Stimulated activated naive B cell treated with anti-CD40 and anti-IgM and Interleukin-4, amounts not matched to agents 10 μg/mL and 1 μg/mL and 100 μg/mL, for 72 hours (primary cell): ENCODE measurements at regions not wholly inside any gene's neighbourhood (a gene's known extent, or its start where the extent isn't known, plus 50 kb on each side); places are given as distances from the start of the nearest gene placed in this dataset.

Experiments used
- ATAC-seq, 2 donors: fragments of 150-1000 bp; cut with Tn5 transposase; replicated peaks; 2 replicates each; pipeline ENCODE4 v1.10.0; 2021; ENCODE audit warnings: moderate library complexity in 1 of 2
- DNase-seq: peaks from one replicate; pipeline ENCODE4 v3.0.0; 2021
- H3K27ac Mint-ChIP-seq: one replicate; pipeline ENCODE4 v1.8.0; 2022; ENCODE audit warnings: mild to moderate bottlenecking, mixed read lengths
- H3K27me3 Mint-ChIP-seq, 2 donors: one replicate each; pipeline ENCODE4 v1.8.0; 2022; ENCODE audit warnings: mixed read lengths in 2 of 2
- H3K36me3 Mint-ChIP-seq, 2 donors: one replicate each; pipeline ENCODE4 v1.8.0; 2022; ENCODE audit warnings: mixed read lengths in 2 of 2, mild to moderate bottlenecking in 1 of 2
- H3K4me1 Mint-ChIP-seq, 2 donors: one replicate each; pipeline ENCODE4 v1.8.0; 2022; ENCODE audit warnings: mixed read lengths in 2 of 2, mild to moderate bottlenecking in 1 of 2
- H3K4me3 Mint-ChIP-seq, 2 donors: one replicate each; pipeline ENCODE4 v1.8.0; 2022; ENCODE audit warnings: mild to moderate bottlenecking in 2 of 2, mixed read lengths in 2 of 2, moderate library complexity in 1 of 2
- H3K9me3 Mint-ChIP-seq, 2 donors: one replicate each; pipeline ENCODE4 v1.8.0; 2022; ENCODE audit warnings: mixed read lengths in 2 of 2, mild to moderate bottlenecking in 1 of 2

DNA sequence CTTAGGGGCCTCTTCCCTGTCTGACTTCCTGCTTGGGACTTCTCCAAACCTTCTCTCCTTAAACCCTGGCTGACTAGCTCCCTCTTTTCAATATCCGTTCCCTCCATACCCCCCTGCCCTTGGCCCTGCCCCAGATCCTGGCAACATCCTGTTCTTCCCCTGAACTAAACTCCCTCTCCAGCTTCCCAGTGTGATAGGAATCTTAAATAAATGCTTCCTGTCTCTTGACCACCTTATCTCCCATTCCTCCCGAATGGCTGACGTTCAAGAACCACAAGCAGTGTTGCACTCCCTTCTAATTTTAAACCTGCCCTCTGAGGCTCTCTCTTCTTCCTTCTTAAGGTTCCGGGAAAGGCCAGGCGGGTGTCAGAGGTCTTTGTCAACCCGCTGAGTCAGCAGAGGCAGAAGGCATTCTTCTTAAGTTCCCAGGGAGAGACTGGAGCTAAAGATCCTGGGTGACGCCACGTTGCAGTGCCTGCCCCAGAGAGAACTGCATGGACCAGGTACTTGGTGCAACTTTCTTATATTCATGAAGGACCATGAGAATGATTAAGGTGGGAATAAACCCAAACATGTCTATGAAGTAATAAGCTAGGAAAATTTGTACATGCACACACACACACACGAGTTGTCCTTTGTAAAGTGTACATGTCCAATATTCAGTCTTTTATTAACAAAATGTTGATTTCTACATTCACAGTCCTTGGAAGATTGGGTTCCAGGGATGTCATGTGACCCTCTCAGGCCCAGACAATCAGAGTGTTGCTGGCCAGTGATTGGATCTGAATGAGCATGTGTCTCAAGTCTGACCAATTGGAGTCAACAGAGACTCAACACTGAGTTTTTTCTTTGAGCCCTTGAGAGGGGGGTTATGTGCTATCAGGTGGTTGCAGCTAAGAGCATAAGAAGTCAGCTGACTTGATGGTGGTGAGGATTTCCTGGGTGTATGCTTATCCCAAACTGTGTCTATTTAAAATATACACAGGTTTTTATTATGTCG lies 420.2 kb upstream of the TBX3 start:
- Mint-ChIP-seq H3K27me3 (no peaks in the 10 kb centered on the region), H3K4me1 (no peaks in the 10 kb centered on the region), H3K27ac (no peak overlapping the region), H3K36me3 (no peaks in the 10 kb centered on the region), H3K4me3 (no peak overlapping the region), H3K9me3 (peaks cover 11 to 18% of the 10 kb centered on the region in 2 donors)
- ATAC-seq (no peak), DNase-seq (no peak)

DNA sequence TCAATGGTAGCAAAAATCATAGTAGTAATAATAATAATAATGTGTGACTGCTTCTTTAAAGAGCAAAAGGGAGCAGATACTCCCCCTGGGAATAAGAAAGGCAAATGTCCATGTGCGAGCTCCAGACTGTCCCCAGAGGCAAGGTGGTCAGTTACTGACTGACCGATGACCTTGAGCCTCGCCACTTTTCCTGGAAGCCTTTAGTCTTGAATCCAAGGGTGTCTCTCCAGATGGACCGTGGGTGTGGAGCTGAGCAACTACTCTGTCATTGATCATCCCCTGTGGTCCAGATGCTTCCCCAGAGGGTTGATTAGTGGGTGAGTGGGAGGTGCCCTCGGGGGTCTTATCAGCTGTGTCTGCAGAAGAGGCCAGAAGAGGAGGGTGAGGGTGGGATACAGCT lies 418.5 kb upstream of the TBX3 start:
- Mint-ChIP-seq H3K4me1 (no peaks in the 10 kb centered on the region), H3K27me3 (no peaks in the 10 kb centered on the region), H3K36me3 (no peaks in the 10 kb centered on the region), H3K27ac (no peak overlapping the region), H3K9me3 (peaks cover 15 to 24% of the 10 kb centered on the region in 2 donors), H3K4me3 (no peak overlapping the region)
- ATAC-seq, result no peak
- DNase-seq, result no peak

DNA sequence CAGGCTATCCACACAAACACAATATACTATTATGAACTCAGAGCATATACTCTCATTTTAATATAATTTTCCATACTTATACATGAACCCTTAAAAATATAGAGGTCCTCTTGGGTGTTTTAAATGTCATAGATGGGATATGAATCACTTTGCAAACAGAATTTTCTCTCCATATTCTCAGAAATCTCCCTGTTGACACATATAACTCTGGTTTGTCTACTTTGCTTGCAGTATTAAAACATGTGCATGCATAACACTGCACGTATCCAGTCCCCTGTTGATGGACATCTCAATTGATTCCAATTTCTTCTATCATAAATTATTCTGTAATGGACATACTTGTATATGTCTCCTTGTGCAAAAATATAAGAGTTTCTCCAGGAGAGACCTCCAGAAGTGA lies 417.5 kb upstream of the TBX3 start:
- H3K4me3 Mint-ChIP-seq, result no peak overlapping the region
- H3K27me3 Mint-ChIP-seq, result no peaks in the 10 kb centered on the region
- ATAC-seq, result no peak
- H3K27ac Mint-ChIP-seq, result no peak overlapping the region
- no peaks in the 10 kb centered on the region for H3K4me1 Mint-ChIP-seq
- no peaks in the 10 kb centered on the region for H3K36me3 Mint-ChIP-seq
- DNase-seq, result no peak
- peaks cover 15 to 22% of the 10 kb centered on the region in 2 donors for H3K9me3 Mint-ChIP-seq

DNA sequence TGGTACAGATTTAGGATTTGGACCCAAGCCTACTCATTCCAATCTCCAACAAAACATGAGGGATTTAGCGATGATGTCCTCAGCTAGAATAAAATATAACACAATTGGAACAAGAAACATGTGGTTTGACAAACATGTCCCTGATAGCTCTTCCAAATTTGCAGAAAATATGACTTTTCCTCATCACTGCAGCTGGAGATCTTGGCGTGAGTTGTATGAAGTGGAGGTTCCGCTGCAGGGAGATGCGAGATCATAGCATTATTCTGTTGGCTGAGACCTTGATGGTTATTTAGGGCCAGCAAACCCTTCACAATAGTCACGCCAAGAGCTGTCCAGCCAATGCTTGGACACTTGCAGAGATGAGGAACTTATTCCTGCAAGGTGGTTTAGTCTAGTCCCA lies 413.4 kb upstream of the TBX3 start:
- DNase-seq, result no peak
- Mint-ChIP-seq H3K27me3 (no peaks in the 10 kb centered on the region), H3K9me3 (peaks cover 16% of the 10 kb centered on the region in 2 donors), H3K27ac (no peak overlapping the region), H3K36me3 (no peaks in the 10 kb centered on the region), H3K4me1 (no peaks in the 10 kb centered on the region), H3K4me3 (no peak overlapping the region)
- ATAC-seq, result no peak

DNA sequence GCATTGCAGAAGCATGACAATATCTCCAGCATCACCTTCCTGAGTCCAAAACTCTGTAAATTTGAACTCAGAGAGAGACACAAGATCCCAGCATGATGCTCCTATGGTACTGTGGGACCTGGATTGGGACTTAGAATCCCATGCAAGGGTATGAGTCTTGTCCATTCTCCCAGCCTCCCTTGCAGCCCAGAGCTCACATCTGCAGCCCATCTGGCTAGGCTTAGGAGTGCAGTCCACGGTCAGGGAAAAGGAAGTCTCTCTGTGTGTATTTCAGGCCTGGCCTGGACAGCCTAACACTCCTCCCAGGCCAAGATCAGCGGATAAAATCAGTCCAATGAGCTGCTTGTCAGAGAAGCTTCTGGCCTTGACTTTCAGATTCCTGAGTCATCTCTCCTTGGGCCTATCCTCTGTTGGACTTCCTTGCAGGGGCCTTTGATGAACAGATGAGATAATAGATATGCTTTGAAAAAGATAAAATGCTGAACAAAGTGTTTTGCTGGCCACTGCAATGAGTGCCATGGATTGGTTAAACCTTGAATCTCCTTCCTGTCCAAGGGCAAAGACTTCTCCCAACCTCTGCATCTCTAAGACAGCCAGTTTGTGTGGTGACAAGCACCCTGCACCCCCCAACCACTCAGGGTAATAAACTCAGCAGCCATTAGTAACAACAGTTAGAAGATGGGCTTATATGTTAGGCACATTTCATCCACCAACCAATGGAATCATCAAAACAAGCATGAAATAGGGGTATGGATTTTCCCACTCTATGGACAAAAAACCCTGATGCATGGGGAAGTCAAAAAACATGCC lies 412.8 kb upstream of the TBX3 start:
- Mint-ChIP-seq H3K4me3 (no peak overlapping the region), H3K9me3 (peaks cover 18 to 21% of the 10 kb centered on the region in 2 donors), H3K4me1 (no peaks in the 10 kb centered on the region), H3K36me3 (no peaks in the 10 kb centered on the region), H3K27me3 (no peaks in the 10 kb centered on the region), H3K27ac (no peak overlapping the region)
- no peak for ATAC-seq
- no peak for DNase-seq

DNA sequence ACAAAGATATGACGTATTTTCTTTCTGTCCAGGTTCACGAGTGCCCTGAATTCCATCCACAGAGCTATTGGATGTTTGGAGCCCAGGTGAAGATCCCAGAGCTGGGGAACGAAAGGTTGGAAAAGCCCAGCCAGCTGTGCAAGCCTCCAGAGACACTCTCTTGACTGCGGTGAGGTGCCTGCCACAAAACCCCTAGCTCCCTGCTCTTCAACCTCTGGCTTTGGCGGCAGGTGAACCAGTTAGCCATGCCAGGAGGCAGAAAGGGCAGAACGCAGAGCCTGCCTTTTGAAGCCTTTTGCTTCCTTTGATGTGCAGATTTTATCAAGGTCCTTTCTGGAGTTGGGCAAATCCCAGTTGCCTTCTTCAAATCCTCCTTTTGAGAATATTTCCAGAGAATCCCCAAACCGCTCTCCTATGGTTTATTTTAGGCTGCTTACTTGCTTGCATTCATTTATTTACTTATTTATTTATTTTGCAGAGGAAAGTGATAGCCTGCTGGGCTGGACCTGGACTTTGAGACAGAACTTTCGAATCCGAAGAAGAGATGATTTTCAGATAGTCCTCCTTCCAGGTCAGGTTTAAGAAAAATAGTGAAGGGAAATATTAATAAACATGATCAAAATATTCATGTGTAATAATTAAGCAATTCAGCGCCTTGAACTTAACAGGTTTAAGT lies 411.2 kb upstream of the TBX3 start:
- no peak overlapping the region for H3K27ac Mint-ChIP-seq
- H3K4me1 Mint-ChIP-seq, result no peaks in the 10 kb centered on the region
- H3K27me3 Mint-ChIP-seq, result no peaks in the 10 kb centered on the region
- DNase-seq, result no peak
- H3K9me3 Mint-ChIP-seq, result peaks cover 15 to 18% of the 10 kb centered on the region in 2 donors
- no peak for ATAC-seq
- no peak overlapping the region for H3K4me3 Mint-ChIP-seq
- H3K36me3 Mint-ChIP-seq, result no peaks in the 10 kb centered on the region

DNA sequence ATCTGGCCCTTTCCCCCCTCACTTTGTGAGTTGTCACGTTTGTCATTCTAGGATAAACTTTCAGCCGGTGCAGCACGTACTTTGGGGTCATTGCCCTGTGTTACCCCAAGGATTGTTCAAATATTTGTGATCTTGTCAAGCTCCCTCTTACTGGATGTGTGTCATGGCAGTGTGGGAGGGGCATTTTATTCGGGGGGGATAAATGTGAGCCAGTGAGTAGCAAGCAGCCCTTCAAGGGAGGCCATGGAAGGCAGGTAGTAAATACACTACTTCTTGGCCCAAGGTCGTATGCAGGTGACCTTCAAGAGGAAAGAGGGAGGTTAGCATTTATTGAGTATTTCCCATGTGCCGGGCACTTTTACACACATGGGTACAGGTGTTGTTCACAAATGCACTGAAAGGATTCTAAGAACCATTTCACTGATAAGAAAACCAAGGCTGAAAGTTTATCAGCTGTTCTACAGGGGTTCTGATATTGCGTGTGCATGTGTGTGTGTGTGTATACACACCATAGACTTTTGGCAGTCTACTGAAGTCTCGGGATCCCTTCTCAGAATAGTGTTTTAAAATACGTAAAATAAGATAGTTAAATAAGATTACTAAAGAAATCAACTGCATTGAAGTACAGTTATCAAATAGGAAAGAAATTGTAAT lies 410.3 kb upstream of the TBX3 start:
- Mint-ChIP-seq H3K36me3 (no peaks in the 10 kb centered on the region), H3K27me3 (no peaks in the 10 kb centered on the region), H3K4me1 (no peaks in the 10 kb centered on the region), H3K9me3 (peaks cover 11 to 15% of the 10 kb centered on the region in 2 donors), H3K4me3 (no peak overlapping the region), H3K27ac (no peak overlapping the region)
- DNase-seq, result no peak
- no peak for ATAC-seq

DNA sequence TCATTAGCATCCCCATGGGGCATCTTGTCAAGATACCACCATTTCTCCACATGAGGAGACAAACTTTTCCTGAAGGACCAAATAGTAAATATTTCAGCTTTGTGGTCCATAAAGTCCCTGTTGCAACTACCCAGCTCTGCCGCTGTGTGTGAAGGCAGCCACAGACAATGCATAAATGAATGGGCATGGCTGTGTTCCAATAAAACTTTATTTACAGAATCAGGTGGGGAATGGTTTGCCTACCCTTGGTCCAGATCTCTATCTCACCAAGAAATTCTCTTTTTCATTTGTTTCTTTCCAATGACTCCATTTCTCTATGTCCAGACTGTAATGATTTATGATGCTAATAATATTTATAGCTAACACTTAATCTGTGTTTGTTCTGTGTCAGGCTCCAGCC lies 409.3 kb upstream of the TBX3 start:
- H3K27ac Mint-ChIP-seq, result no peak overlapping the region
- H3K4me1 Mint-ChIP-seq, result no peaks in the 10 kb centered on the region
- no peaks in the 10 kb centered on the region for H3K27me3 Mint-ChIP-seq

DNA sequence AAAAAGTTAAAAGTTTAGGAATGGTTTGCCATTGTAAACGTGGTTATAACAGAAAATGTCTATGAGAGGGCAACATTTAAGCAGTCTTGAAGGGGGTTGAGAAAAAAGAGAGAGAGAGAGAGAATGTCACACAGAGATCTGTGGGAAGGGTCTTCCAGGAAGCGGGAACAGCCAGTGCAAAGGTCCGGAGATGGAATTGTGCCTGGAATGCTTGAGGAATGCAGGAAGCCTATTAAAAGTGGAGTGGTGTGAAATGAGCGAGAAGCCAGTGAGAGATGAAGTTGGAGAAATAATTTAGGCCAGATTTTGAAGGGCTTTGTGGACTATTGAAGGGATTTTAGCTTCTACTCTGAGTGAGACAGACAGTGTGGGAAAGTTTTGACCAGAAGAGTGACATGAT lies 406.8 kb upstream of the TBX3 start:
- no peak for ATAC-seq
- no peaks in the 10 kb centered on the region for H3K36me3 Mint-ChIP-seq
- peaks cover 6 to 11% of the 10 kb centered on the region in 2 donors for H3K9me3 Mint-ChIP-seq
- H3K27ac Mint-ChIP-seq, result no peak overlapping the region
- no peaks in the 10 kb centered on the region for H3K4me1 Mint-ChIP-seq
- no peak for DNase-seq
- H3K27me3 Mint-ChIP-seq, result no peaks in the 10 kb centered on the region
- H3K4me3 Mint-ChIP-seq, result no peak overlapping the region

More for the DNA sequence above, 409.3 kb upstream of the TBX3 start:
- Mint-ChIP-seq H3K4me3 (no peak overlapping the region), H3K9me3 (peaks cover 11 to 15% of the 10 kb centered on the region in 2 donors), H3K36me3 (no peaks in the 10 kb centered on the region)
- DNase-seq, result no peak
- ATAC-seq, result no peak

DNA sequence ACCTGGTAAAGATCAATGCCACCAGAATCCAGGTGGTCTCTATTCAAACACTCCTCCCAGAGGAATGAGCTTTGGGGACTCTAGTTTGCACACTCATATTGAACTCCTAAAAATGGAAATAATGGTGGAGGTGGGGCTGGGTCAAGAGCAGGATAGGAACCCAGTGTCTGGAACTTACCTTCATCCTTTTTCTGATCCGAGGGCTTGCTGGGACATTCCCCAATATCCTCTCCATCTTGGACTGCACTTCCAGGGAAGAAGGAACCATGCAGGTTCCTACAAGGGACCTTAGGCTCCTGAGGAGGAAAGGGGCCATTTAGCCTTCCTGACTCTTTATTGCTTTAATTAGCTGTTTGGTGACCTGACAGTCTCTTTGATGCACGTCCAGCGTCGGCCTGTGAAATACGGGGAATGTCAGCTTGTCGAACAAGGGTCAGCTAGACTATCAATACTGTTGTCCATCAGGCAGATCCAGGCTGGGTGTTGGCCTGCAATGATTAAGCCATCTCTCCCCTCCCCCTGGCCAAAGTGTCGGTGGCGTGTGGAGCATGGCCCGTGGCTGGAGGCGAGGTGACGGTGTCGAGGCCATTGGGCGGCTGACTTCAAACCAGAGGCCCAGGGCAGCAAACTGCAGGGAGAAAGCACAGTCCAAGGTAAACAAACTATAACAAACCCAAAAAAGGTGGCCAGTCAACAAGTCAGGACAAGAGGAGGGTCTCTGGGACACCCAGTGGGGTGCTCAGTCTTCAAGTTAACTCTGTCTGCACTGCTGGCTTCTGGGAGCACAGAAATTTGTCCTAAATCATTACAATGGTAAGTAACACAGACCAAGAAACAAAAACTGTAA lies 405.2 kb upstream of the TBX3 start:
- no peak for ATAC-seq
- no peaks in the 10 kb centered on the region for H3K36me3 Mint-ChIP-seq
- no peaks in the 10 kb centered on the region for H3K4me1 Mint-ChIP-seq
- H3K27me3 Mint-ChIP-seq, result no peaks in the 10 kb centered on the region
- H3K27ac Mint-ChIP-seq, result no peak overlapping the region
- no peak overlapping the region for H3K4me3 Mint-ChIP-seq
- H3K9me3 Mint-ChIP-seq, result peaks cover 6 to 11% of the 10 kb centered on the region in 2 donors
- no peak for DNase-seq

DNA sequence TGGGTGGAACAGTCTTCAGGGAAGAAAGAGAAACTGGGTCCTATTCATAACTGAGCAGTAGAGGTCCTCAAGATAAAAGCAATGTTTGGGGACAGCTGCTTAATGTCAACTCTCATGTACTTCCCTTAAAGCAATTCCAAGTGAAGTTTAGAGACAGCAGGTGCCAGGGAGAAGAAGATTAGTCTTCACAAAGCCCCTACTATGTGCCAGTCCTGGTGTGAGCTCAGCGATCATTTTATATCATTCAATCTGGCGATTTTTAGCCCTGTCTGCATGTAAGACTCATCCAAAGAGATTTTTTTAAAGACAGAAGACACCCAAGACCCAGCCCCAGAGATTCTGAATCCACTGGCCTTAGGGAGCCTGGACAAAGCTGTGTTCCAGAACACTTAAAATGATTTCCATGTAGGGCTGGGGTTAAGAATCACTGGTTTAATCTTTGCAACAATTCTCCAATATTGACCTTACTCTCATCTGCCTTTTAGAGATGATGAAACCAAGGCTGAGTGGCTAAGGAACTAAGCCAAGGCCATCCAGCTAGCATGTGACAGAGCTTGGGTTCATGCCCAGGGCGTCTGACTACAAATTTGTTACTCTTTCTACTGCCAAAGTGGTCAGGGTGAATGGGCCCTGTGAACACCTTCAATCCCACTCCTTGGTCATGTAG lies 404.5 kb upstream of the TBX3 start:
- H3K4me1 Mint-ChIP-seq, result no peaks in the 10 kb centered on the region
- H3K4me3 Mint-ChIP-seq, result no peak overlapping the region
- ATAC-seq (no peak), DNase-seq (no peak)
- H3K27me3 Mint-ChIP-seq, result no peaks in the 10 kb centered on the region
- H3K27ac Mint-ChIP-seq, result no peak overlapping the region
- H3K36me3 Mint-ChIP-seq, result no peaks in the 10 kb centered on the region
- peaks cover 6 to 11% of the 10 kb centered on the region in 2 donors for H3K9me3 Mint-ChIP-seq

DNA sequence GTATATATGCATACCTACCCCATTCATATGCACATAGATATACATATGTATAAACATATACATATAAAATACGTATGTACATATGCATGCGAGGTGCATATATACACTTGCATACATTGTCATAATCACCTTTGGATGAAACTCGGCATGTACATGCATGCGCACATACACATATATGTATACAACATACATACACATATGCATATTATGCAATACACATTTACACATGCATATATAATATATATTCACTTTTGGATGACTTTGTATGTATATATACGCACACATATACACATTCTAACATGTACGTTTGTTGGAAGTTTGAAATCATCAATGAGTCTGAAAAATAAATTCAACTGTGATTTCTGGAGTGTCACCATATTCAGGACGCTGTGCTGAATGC lies 401.6 kb upstream of the TBX3 start:
- DNase-seq, result no peak
- Mint-ChIP-seq H3K27ac (no peak overlapping the region), H3K4me1 (no peaks in the 10 kb centered on the region)

DNA sequence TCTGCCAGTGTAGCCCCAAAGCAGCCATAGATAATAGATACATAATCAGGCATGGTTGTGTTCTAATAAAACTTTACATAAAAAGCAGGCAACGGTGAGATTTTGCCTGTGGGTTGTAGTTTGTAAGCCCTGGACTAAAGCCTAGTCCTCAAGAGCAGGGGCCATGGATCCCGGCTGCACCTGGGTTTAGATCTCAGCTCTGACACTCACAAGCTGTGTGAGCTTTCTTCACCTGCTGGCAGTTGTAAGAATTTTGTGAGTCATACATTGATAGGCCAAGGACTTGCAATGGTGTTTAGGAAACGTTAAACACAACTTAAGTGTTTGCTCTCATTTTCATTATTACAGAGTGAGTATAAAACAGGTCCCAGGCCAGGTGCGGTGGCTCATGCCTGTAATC lies 395.8 kb upstream of the TBX3 start:
- H3K36me3 Mint-ChIP-seq, result no peaks in the 10 kb centered on the region
- ATAC-seq, result no peak
- DNase-seq, result no peak
- H3K27me3 Mint-ChIP-seq, result peaks cover 0 to 4% of the 10 kb centered on the region in 2 donors
- H3K27ac Mint-ChIP-seq, result no peak overlapping the region
- H3K9me3 Mint-ChIP-seq, result peaks cover 0 to 4% of the 10 kb centered on the region in 2 donors
- H3K4me1 Mint-ChIP-seq, result no peaks in the 10 kb centered on the region
- no peak overlapping the region for H3K4me3 Mint-ChIP-seq

More for the DNA sequence above, 401.6 kb upstream of the TBX3 start:
- ATAC-seq, result no peak
- H3K4me3 Mint-ChIP-seq, result no peak overlapping the region
- no peaks in the 10 kb centered on the region for H3K36me3 Mint-ChIP-seq
- H3K9me3 Mint-ChIP-seq, result peaks cover 0 to 1% of the 10 kb centered on the region in 2 donors
- no peaks in the 10 kb centered on the region for H3K27me3 Mint-ChIP-seq
